ENCODE measurements at regions not wholly inside any gene's neighbourhood (a gene's known extent, or its start where the extent isn't known, plus 50 kb on each side); places are given as distances from the start of the nearest gene placed in this dataset.

GRCh38 chr3:106512846-106513245, 644.0 kb upstream of the CBLB start:
- TF ChIP-seq CTCF (IDR thresholded peaks at IDR 0.05; ENCODE audit: low read depth, low read length, missing input control) (no peak), ZBTB33 (IDR thresholded peaks at IDR 0.05) (no peak), MAX (IDR thresholded peaks at IDR 0.05) (no peak), TAF1 (conservative IDR thresholded peaks at IDR 0.05) (no peak), GABPA (IDR thresholded peaks at IDR 0.05 in 1 of 2, conservative IDR thresholded peaks at IDR 0.05 in 1 of 2) (no peak), ATF3 (IDR thresholded peaks at IDR 0.05) (no peak), YY1 (IDR thresholded peaks at IDR 0.05) (no peak), REST (IDR thresholded peaks at IDR 0.05) (no peak), SP1 (IDR thresholded peaks at IDR 0.05) (no peak), EGR1 (IDR thresholded peaks at IDR 0.05; ENCODE audit: low read depth in 2 of 2) (no peak), RXRA (IDR thresholded peaks at IDR 0.05) (no peak), RAD21 (IDR thresholded peaks at IDR 0.05) (no peak), HNF4A (conservative IDR thresholded peaks at IDR 0.05) (no peak)

All from liver (tissue), 3 donors.